SU-DHL-6 (cell line): ENCODE measurements at regions not wholly inside any gene's neighbourhood (a gene's known extent, or its start where the extent isn't known, plus 50 kb on each side); places are given as distances from the start of the nearest gene placed in this dataset.
A peak's percentile ranks its signal among the peaks of the same experiment; 100 is the strongest.

ENCODE experiments used
- H2AFZ ChIP-seq: fragments of 200-600 bp; sonication (generic); 2 replicates; pipeline ENCODE4 v1.6.1; 2014; ENCODE audit warnings: low read depth, mild to moderate bottlenecking, moderate library complexity, mixed read lengths, antibody characterized with exemption, low read length; ENCODE audit not compliant: severe bottlenecking
- H3F3A ChIP-seq: fragments of 200-600 bp; shearing (Covaris generic); 2 replicates; pipeline ENCODE4 v1.6.0; 2016; ENCODE audit warnings: antibody characterized with exemption, mild to moderate bottlenecking; ENCODE audit not compliant: insufficient read depth
- H3K27ac ChIP-seq: fragments of 200-600 bp; sonication (generic); 2 replicates; pipeline ENCODE4 v1.5.1; 2016; ENCODE audit warnings: low read depth, mild to moderate bottlenecking, low read length, moderate library complexity, mixed read lengths
- H3K27me3 ChIP-seq: fragments of 200-600 bp; sonication (generic), shearing (Covaris generic); 2 replicates; pipeline ENCODE4 v1.6.0; 2014; ENCODE audit warnings: mild to moderate bottlenecking, low read length
- H3K36me3 ChIP-seq: fragments of 200-600 bp; sonication (generic); 2 replicates; pipeline ENCODE4 v1.6.1; 2014; ENCODE audit warnings: mild to moderate bottlenecking, low read length, mixed read lengths
- H3K4me2 ChIP-seq: fragments of 300-600, 200-600 bp; shearing (Covaris generic), sonication (generic); 2 replicates; pipeline ENCODE4 v1.6.0; 2014; ENCODE audit warnings: low read length, low read depth, mild to moderate bottlenecking; ENCODE audit not compliant: poor library complexity, severe bottlenecking
- H3K4me3 ChIP-seq: fragments of 200-600 bp; sonication (generic); 2 replicates; pipeline ENCODE4 v1.5.1; 2014; ENCODE audit warnings: antibody characterized with exemption, low read length, mild to moderate bottlenecking, mixed read lengths; ENCODE audit not compliant: insufficient read depth, poor library complexity, severe bottlenecking
- H3K79me2 ChIP-seq: fragments of 200-600 bp; sonication (generic); 2 replicates; pipeline ENCODE4 v1.6.1; 2014; ENCODE audit warnings: mild to moderate bottlenecking, low read length, moderate library complexity; ENCODE audit not compliant: insufficient read depth
- H3K9ac ChIP-seq: fragments of 200-600 bp; sonication (generic); 2 replicates; pipeline ENCODE4 v1.7.0; 2014; ENCODE audit warnings: mild to moderate bottlenecking, low read length
- H3K9me2 ChIP-seq: fragments of 200-600 bp; sonication (generic); replicated peaks from 2 replicates; pipeline ENCODE4 v1.6.1; 2014; ENCODE audit warnings: low read length; ENCODE audit not compliant: insufficient read depth
- H3K9me3 ChIP-seq: fragments of 200-600 bp; sonication (generic); 2 replicates; pipeline ENCODE4 v1.6.1; 2014; ENCODE audit warnings: low read length, mixed read lengths; ENCODE audit not compliant: insufficient read depth
- H4K20me1 ChIP-seq: fragments of 200-600 bp; sonication (generic); 2 replicates; pipeline ENCODE4 v1.6.1; 2014; ENCODE audit warnings: low read depth, mild to moderate bottlenecking, antibody characterized with exemption, low read length, moderate library complexity, mixed read lengths
- EZH2phosphoT487 ChIP-seq: fragments of 200-600 bp; sonication (generic), shearing (Covaris generic); conservative IDR thresholded peaks from 2 replicates; pipeline ENCODE4 v1.6.1; 2018; ENCODE audit warnings: mild to moderate bottlenecking, antibody characterized with exemption, low read length, moderate library complexity, mixed read lengths
- TF ChIP-seq, protein P1 (sequence below): fragments of 200-600 bp; sonication (generic); IDR thresholded peaks from one replicate; pipeline ENCODE4 v1.5.1; 2017; ENCODE audit warnings: antibody characterized with exemption, mild to moderate bottlenecking, low read length, moderate library complexity; ENCODE audit not compliant: insufficient read depth, poor library complexity, severe bottlenecking

GRCh38 chr13:57935965-57936364 lies 304.4 kb downstream of the PCDH17 start:
- Histone ChIP-seq H3F3A (no peaks in the 10 kb centered on the region), H3K27ac (no peak overlapping the region), H3K4me2 (no peak overlapping the region), H3K27me3 (no peaks in the 10 kb centered on the region), H3K79me2 (no peaks in the 10 kb centered on the region), H3K9me3 (no peaks in the 10 kb centered on the region), H3K9me2 (no peaks in the 10 kb centered on the region), H3K36me3 (no peaks in the 10 kb centered on the region), H3K4me3 (no peak overlapping the region), H2AFZ (no peak overlapping the region), H4K20me1 (no peaks in the 10 kb centered on the region), H3K9ac (no peak overlapping the region)
- no peak for TF ChIP-seq EZH2phosphoT487
- TF ChIP-seq, protein P1, sequence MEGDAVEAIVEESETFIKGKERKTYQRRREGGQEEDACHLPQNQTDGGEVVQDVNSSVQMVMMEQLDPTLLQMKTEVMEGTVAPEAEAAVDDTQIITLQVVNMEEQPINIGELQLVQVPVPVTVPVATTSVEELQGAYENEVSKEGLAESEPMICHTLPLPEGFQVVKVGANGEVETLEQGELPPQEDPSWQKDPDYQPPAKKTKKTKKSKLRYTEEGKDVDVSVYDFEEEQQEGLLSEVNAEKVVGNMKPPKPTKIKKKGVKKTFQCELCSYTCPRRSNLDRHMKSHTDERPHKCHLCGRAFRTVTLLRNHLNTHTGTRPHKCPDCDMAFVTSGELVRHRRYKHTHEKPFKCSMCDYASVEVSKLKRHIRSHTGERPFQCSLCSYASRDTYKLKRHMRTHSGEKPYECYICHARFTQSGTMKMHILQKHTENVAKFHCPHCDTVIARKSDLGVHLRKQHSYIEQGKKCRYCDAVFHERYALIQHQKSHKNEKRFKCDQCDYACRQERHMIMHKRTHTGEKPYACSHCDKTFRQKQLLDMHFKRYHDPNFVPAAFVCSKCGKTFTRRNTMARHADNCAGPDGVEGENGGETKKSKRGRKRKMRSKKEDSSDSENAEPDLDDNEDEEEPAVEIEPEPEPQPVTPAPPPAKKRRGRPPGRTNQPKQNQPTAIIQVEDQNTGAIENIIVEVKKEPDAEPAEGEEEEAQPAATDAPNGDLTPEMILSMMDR = no peak

DNA sequence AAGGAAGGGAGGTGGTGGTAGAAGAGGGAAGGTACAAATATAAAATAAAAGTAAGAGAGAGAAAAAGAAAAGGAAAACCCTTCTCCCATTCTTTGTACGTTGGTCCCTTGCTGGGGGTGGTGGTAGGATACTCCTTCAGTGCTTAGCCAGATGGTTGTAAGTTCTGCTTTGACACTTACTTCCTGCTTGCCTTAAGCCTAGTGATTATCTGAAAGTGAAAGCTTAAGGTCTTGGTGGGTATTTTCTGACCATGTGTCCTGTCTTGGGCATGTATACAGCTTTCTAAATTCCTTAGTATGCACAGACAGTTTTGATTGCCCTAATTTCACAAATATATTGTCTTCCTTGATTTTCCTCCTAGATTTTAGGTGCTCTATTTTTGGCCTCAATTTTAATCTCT lies 314.8 kb downstream of the PCDH17 start:
- H2AFZ ChIP-seq = peak overlapping the region; percentile 75
- peak overlapping the region; percentile 42 for H3K4me3 ChIP-seq
- no peaks in the 10 kb centered on the region for H4K20me1 ChIP-seq
- peak overlapping the region; percentile 16; the same call in 1 of the 2 replicates for H3K9ac ChIP-seq
- H3K9me2 ChIP-seq = no peaks in the 10 kb centered on the region
- H3K27me3 ChIP-seq = no peaks in the 10 kb centered on the region
- 0 out of 2 replicates have a peak, but pooled peaks cover 3% of the 10 kb centered on the region for H3K36me3 ChIP-seq
- H3K9me3 ChIP-seq = peaks cover 13% of the 10 kb centered on the region; the same call in 1 of the 2 replicates
- no peaks in the 10 kb centered on the region for H3K79me2 ChIP-seq
- TF ChIP-seq EZH2phosphoT487 = no peak
- TF ChIP-seq, protein P1 = no peak
- H3K27ac ChIP-seq = no peak overlapping the region
- peak overlapping the region; percentile 59 for H3K4me2 ChIP-seq
- H3F3A ChIP-seq = no peaks in the 10 kb centered on the region

DNA sequence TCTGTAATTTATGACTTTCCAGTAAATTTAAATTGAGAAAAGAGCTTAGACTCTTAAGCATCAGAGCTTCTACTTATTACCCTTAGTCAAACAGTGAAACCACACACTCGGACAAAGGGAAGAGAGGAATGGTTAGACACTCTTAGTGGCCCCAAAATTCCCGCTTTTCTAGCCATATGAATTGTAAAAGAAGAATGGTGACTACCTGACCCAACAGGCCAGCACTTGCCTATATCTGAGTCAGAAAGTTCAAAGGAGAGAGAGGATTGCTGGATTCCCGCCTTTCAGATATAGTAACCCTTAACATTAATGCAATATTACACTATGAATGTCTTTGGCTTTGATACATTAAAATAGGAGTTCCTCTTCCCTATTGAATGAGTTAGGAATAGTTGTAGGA lies 317.3 kb downstream of the PCDH17 start:
- no peaks in the 10 kb centered on the region for H3K79me2 ChIP-seq
- TF ChIP-seq, protein P1 = no peak
- TF ChIP-seq EZH2phosphoT487 = no peak
- H3K27ac ChIP-seq = no peak overlapping the region
- no peak overlapping the region for H3K4me3 ChIP-seq
- H3K4me2 ChIP-seq = no peak overlapping the region
- no peaks in the 10 kb centered on the region for H4K20me1 ChIP-seq
- peaks cover 19% of the 10 kb centered on the region; the same call in 1 of the 2 replicates for H3K9me3 ChIP-seq
- 0 out of 2 replicates have a peak, but pooled peaks cover 3% of the 10 kb centered on the region for H3K36me3 ChIP-seq
- H3K27me3 ChIP-seq = no peaks in the 10 kb centered on the region
- H3K9ac ChIP-seq = no peak overlapping the region
- H2AFZ ChIP-seq = peak overlapping the region; percentile 74
- H3F3A ChIP-seq = no peaks in the 10 kb centered on the region
- H3K9me2 ChIP-seq = no peaks in the 10 kb centered on the region
